Stomach (tissue), 8 donors: ENCODE measurements at regions not wholly inside any gene's neighbourhood (a gene's known extent, or its start where the extent isn't known, plus 50 kb on each side); places are given as distances from the start of the nearest gene placed in this dataset.

Experiments used
- DNase-seq, 2 donors: peaks; one replicate each; pipeline versions ENCODE4 v3.0.0 to v3.0.0-alpha.2; 2013 to 2019
- H3K27ac ChIP-seq, 5 donors: fragments of 200-600 bp in 4 of 5; sonication (generic) in 4 of 5; one replicate each; pipeline ENCODE4 v1.5.1; 2013 to 2019; ENCODE audit warnings: mild to moderate bottlenecking in 1 of 5, moderate library complexity in 1 of 5
- H3K27me3 ChIP-seq, 3 donors: fragments of 200-600 bp; sonication (generic); one replicate each; pipeline ENCODE4 v1.5.1; 2017 to 2019; ENCODE audit warnings: mixed run types in 1 of 3
- H3K36me3 ChIP-seq, 4 donors: fragments of 200-600 bp; sonication (generic); 1 replicate in 3 of 4; 2 replicates in 1 of 4; pipeline ENCODE4 v1.5.1; 2016 to 2019
- H3K4me1 ChIP-seq, 4 donors: fragments of 200-600 bp; sonication (generic); one replicate each; pipeline ENCODE4 v1.5.1; 2016 to 2019
- H3K4me3 ChIP-seq, 4 donors: fragments of 200-600 bp; sonication (generic) in 3 of 4; one replicate each; pipeline ENCODE4 v1.5.1; 2016 to 2019; ENCODE audit warnings: mild to moderate bottlenecking in 1 of 4
- H3K9me3 ChIP-seq, 4 donors: fragments of 200-600 bp; sonication (generic); one replicate each; pipeline ENCODE4 v1.5.1; 2016 to 2019
- EP300 ChIP-seq: sonication (generic); formaldehyde crosslinking; IDR thresholded peaks from one replicate; pipeline ENCODE4 v1.6.1; 2017; ENCODE audit warnings: antibody characterized with exemption
- POLR2A ChIP-seq, 4 donors: fragments of 450-650 bp; IDR thresholded peaks; one replicate each; pipeline ENCODE4 v1.6.1; 2016; ENCODE audit warnings: antibody characterized with exemption in 4 of 4, control low read depth in 2 of 4, mild to moderate bottlenecking in 1 of 4, moderate library complexity in 1 of 4
- POLR2AphosphoS5 ChIP-seq, 3 donors: sonication (generic); formaldehyde crosslinking; IDR thresholded peaks; one replicate each; pipeline ENCODE4 v1.6.1; 2016; ENCODE audit warnings: antibody characterized with exemption in 3 of 3
- WGBS, 5 donors: extraction: QIAGEN DNeasy Blood & Tissue Kit in 3 of 5; methylation state at CpG; one replicate each; pipeline versions ENCODE4 v1.1.5 to v1.1.7; 2013 to 2018; 5-methylcytosine and 5-hydroxymethylcytosine counted together
- intact Hi-C: fragments of 100-400 bp; cut with DNase I; formaldehyde crosslinking; loops from one replicate; pipeline ENCODE4 v1.15.1; 2023; ENCODE audit warnings: low total_unique reads
- TF ChIP-seq, protein P1 (sequence below), 7 experiments: fragments of 450-650 bp in 4 of 7; fragments of 200-600 bp in 3 of 7; sonication (generic) in 3 of 7; IDR thresholded peaks; one replicate each; pipeline ENCODE4 v1.5.1; 2016 to 2019; ENCODE audit warnings: antibody characterized with exemption in 7 of 7, control low read depth in 2 of 7, mild to moderate bottlenecking in 1 of 7
- donor health status: healthy with polysubstance abuse.
- donor health status: Bipolar disorder and iron deficiency.
- donor health status: healthy.

DNA sequence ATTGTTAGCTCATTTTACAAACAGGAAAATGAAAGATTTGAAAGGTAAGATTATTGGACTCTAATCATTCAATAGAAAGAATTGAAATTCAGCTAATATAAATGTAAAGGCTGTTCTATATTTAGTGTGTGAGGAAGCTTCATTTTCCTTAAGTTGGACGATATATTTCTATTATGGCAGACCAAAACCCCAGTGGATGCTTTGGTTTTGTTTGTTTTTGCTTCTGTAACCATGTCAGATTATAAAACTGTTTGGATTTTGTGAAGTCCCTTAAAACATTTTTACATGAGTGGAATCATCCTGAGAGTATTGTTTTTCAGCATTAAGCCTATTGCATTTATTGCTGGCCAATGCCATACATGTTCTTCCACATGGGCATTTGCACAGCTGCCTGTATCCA lies 110.2 kb upstream of the ENPEP start:
- Histone ChIP-seq H3K4me3 (no peak overlapping the region), H3K36me3 (no peaks in the 10 kb centered on the region), H3K27me3 (no peaks in the 10 kb centered on the region), H3K4me1 (no peaks in the 10 kb centered on the region), H3K9me3 (no peaks in the 10 kb centered on the region), H3K27ac (no peak overlapping the region)
- intact Hi-C loops, result no loop called here
- WGBS, 5 donors, result 58 to 79% (median 73%) methylated on average over 1 of the region's 1 CpG
- no peak for TF ChIP-seq EP300
- TF ChIP-seq, protein P1, sequence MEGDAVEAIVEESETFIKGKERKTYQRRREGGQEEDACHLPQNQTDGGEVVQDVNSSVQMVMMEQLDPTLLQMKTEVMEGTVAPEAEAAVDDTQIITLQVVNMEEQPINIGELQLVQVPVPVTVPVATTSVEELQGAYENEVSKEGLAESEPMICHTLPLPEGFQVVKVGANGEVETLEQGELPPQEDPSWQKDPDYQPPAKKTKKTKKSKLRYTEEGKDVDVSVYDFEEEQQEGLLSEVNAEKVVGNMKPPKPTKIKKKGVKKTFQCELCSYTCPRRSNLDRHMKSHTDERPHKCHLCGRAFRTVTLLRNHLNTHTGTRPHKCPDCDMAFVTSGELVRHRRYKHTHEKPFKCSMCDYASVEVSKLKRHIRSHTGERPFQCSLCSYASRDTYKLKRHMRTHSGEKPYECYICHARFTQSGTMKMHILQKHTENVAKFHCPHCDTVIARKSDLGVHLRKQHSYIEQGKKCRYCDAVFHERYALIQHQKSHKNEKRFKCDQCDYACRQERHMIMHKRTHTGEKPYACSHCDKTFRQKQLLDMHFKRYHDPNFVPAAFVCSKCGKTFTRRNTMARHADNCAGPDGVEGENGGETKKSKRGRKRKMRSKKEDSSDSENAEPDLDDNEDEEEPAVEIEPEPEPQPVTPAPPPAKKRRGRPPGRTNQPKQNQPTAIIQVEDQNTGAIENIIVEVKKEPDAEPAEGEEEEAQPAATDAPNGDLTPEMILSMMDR (IDR thresholded peaks at IDR 0.05), result no peak
- TF ChIP-seq POLR2AphosphoS5 (IDR thresholded peaks at IDR 0.05), result no peak
- TF ChIP-seq POLR2A (IDR thresholded peaks at IDR 0.05), result no peak
- DNase-seq, result no peak

DNA sequence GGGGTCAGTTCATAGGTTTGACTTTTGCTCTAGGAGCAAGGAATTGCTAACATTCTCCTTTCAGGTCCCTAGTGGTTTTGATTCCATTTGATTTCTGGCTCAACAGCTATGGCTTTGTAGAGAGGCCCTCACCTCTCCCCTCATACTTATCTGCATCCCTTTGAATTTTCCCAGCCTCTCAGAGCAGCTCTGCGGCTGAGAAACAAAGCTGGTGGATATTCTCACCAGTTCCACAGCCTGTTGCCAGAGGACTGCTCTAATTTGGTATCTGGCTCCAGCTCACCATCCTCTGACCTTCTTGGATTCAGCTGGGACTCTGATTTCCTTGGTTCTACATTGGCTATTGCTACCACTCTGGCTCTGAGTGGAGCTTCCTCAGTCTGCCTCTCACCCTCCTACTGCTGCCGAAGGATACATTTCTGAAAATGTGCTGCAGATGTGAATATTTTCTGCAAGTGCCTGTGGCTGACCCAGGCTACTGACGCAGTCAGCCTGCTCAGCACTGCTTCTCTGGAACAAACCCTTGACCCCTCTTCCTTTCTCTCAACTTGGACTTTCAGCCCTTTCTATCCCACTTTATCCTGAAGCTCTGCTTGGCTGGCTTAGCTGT lies 110.9 kb upstream of the ENPEP start:
- no peak for TF ChIP-seq EP300
- TF ChIP-seq POLR2AphosphoS5 (IDR thresholded peaks at IDR 0.05), result no peak
- TF ChIP-seq, protein P1 (IDR thresholded peaks at IDR 0.05), result no peak
- no peak for TF ChIP-seq POLR2A (IDR thresholded peaks at IDR 0.05)
- Histone ChIP-seq H3K27ac (no peak overlapping the region), H3K9me3 (no peaks in the 10 kb centered on the region), H3K4me3 (no peak overlapping the region), H3K27me3 (no peaks in the 10 kb centered on the region), H3K4me1 (no peaks in the 10 kb centered on the region), H3K36me3 (no peaks in the 10 kb centered on the region)
- 54 to 73% (median 62%) methylated on average over 3 of the region's 3 CpGs for WGBS, 5 donors
- DNase-seq, result peak in 1 of 2 donors; percentile 67
- intact Hi-C loops, result no loop called here

GRCh38 chr4:110361921-110362320 lies 114.0 kb upstream of the ENPEP start:
- Histone ChIP-seq H3K36me3 (no peaks in the 10 kb centered on the region), H3K4me1 (no peaks in the 10 kb centered on the region), H3K9me3 (no peaks in the 10 kb centered on the region), H3K27me3 (no peaks in the 10 kb centered on the region), H3K4me3 (no peak overlapping the region), H3K27ac (no peak overlapping the region)
- DNase-seq, result peak in 1 of 2 donors; percentile 45
- WGBS, 5 donors, result 32 to 50% (median 47%) methylated on average over 2 of the region's 2 CpGs
- TF ChIP-seq POLR2AphosphoS5 (IDR thresholded peaks at IDR 0.05), result no peak
- no peak for TF ChIP-seq POLR2A (IDR thresholded peaks at IDR 0.05)
- no peak for TF ChIP-seq EP300
- TF ChIP-seq, protein P1 (IDR thresholded peaks at IDR 0.05), result no peak
- intact Hi-C loops, result no loop called here

- TF ChIP-seq POLR2AphosphoS5 (IDR thresholded peaks at IDR 0.05) (no peak), EP300 (no peak), POLR2A (IDR thresholded peaks at IDR 0.05) (no peak)
- TF ChIP-seq, protein P1 (IDR thresholded peaks at IDR 0.05), result no peak
- intact Hi-C loops, result no loop called here
- WGBS, 5 donors, result 54 to 100% (median 92%) methylated on average over 1 of the region's 1 CpG
- no peak for DNase-seq
- no peaks in the 10 kb centered on the region for H3K36me3 ChIP-seq
- no peaks in the 10 kb centered on the region for H3K4me1 ChIP-seq
- no peak overlapping the region for H3K27ac ChIP-seq
- no peaks in the 10 kb centered on the region for H3K9me3 ChIP-seq
- no peaks in the 10 kb centered on the region for H3K27me3 ChIP-seq
- no peak overlapping the region for H3K4me3 ChIP-seq
These were observed 116.9 kb upstream of the ENPEP start for GRCh38 chr4:110359076-110359475.
